Neural cell (in vitro differentiated cells): ENCODE measurements at regions not wholly inside any gene's neighbourhood (a gene's known extent, or its start where the extent isn't known, plus 50 kb on each side); places are given as distances from the start of the nearest gene placed in this dataset.

Experiments used
- H2AFZ ChIP-seq: fragments of 200-600, 300-800 bp; sonication (generic), shearing (Covaris generic); 2 replicates; pipeline ENCODE4 v1.6.0; 2014; ENCODE audit warnings: low read depth, mild to moderate bottlenecking, antibody characterized with exemption, low read length, moderate library complexity
- H3F3A ChIP-seq: fragments of 200-600 bp; shearing (Covaris generic); 2 replicates; pipeline ENCODE4 v1.6.1; 2016; ENCODE audit warnings: mild to moderate bottlenecking, moderate library complexity, mixed read lengths, antibody characterized with exemption, low read length; ENCODE audit not compliant: insufficient read depth, poor library complexity, severe bottlenecking
- H3K27ac ChIP-seq: fragments of 200-600, 300-800 bp; sonication (generic), shearing (Covaris generic); 2 replicates; pipeline ENCODE4 v1.5.1; 2014; ENCODE audit warnings: mild to moderate bottlenecking, low read length, moderate library complexity
- H3K27me3 ChIP-seq: fragments of 300-800, 200-600 bp; sonication (generic), shearing (Covaris generic); 2 replicates; pipeline ENCODE4 v1.6.0; 2014; ENCODE audit warnings: mild to moderate bottlenecking, low read depth, low read length, moderate library complexity; ENCODE audit not compliant: insufficient read depth
- H3K36me3 ChIP-seq: fragments of 300-800, 200-600 bp; sonication (generic), shearing (Covaris generic); 2 replicates; pipeline ENCODE4 v1.5.1; 2014; ENCODE audit warnings: mild to moderate bottlenecking, antibody characterized with exemption, low read length, moderate library complexity; ENCODE audit not compliant: insufficient read depth
- H3K4me2 ChIP-seq: fragments of 300-800, 200-600 bp; sonication (generic), shearing (Covaris generic); 2 replicates; pipeline ENCODE4 v1.6.0; 2014; ENCODE audit warnings: mild to moderate bottlenecking, low read length
- H3K4me3 ChIP-seq: fragments of 300-800, 200-600 bp; sonication (generic), shearing (Covaris generic); 2 replicates; pipeline ENCODE4 v1.5.1; 2014; ENCODE audit warnings: mild to moderate bottlenecking, low read length, moderate library complexity
- H3K79me2 ChIP-seq: fragments of 200-600 bp; shearing (Covaris generic); replicated peaks from 2 replicates; pipeline ENCODE4 v1.6.0; 2014; ENCODE audit warnings: mild to moderate bottlenecking, low read length, moderate library complexity; ENCODE audit not compliant: insufficient read depth
- H3K9ac ChIP-seq: fragments of 300-800, 200-600 bp; sonication (generic), shearing (Covaris generic); 2 replicates; pipeline ENCODE4 v1.6.1; 2016; ENCODE audit warnings: mild to moderate bottlenecking, low read length, mixed read lengths
- H3K9me2 ChIP-seq: fragments of 200-600 bp; shearing (Covaris generic); 2 replicates; pipeline ENCODE4 v1.6.1; 2016; ENCODE audit warnings: mild to moderate bottlenecking, low read length, mixed read lengths; ENCODE audit not compliant: insufficient read depth
- H3K9me3 ChIP-seq: fragments of 200-600, 300-800 bp; sonication (generic), shearing (Covaris generic); 2 replicates; pipeline ENCODE4 v1.6.1; 2016; ENCODE audit warnings: mild to moderate bottlenecking, mixed run types, low read length, moderate library complexity, mixed read lengths
- H4K20me1 ChIP-seq: fragments of 200-600 bp; shearing (Covaris generic); 2 replicates; pipeline ENCODE4 v1.6.1; 2016; ENCODE audit warnings: mild to moderate bottlenecking, mixed run types; ENCODE audit not compliant: insufficient read depth
- EP300 ChIP-seq: fragments of 450-650 bp; conservative IDR thresholded peaks from 2 replicates; pipeline ENCODE4 v1.6.1; 2014; ENCODE audit warnings: antibody characterized with exemption, mild to moderate bottlenecking, moderate library complexity; ENCODE audit not compliant: poor library complexity, severe bottlenecking
- EZH2 ChIP-seq: fragments of 200-600, 300-800 bp; shearing (Covaris generic), sonication (generic); IDR thresholded peaks from 2 replicates; pipeline ENCODE4 v1.6.1; 2014; ENCODE audit warnings: antibody characterized with exemption, low read length, borderline replicate concordance, mild to moderate bottlenecking; ENCODE audit not compliant: insufficient read depth, poor library complexity, severe bottlenecking
- MXI1 ChIP-seq: fragments of 450-650 bp; conservative IDR thresholded peaks from 2 replicates; pipeline ENCODE4 v1.6.1; 2014; ENCODE audit warnings: antibody characterized with exemption, mild to moderate bottlenecking; ENCODE audit not compliant: poor library complexity, severe bottlenecking
- POLR2AphosphoS5 ChIP-seq: IDR thresholded peaks from 2 replicates; pipeline ENCODE4 v1.6.1; 2012
- RAD21 ChIP-seq: fragments of 450-650 bp; conservative IDR thresholded peaks from 2 replicates; pipeline ENCODE4 v1.6.1; 2014; ENCODE audit warnings: antibody characterized with exemption, mild to moderate bottlenecking, moderate library complexity
- SMC3 ChIP-seq: fragments of 450-650 bp; conservative IDR thresholded peaks from 2 replicates; pipeline ENCODE4 v1.6.1; 2014; ENCODE audit warnings: antibody characterized with exemption, mild to moderate bottlenecking, moderate library complexity; ENCODE audit not compliant: poor library complexity
- TAF1 ChIP-seq: IDR thresholded peaks from 2 replicates; pipeline ENCODE4 v1.6.1; 2012; ENCODE audit warnings: low read depth
- TF ChIP-seq, protein P1 (sequence below): fragments of 450-650 bp; IDR thresholded peaks from 2 replicates; pipeline ENCODE4 v1.5.1; 2014; ENCODE audit warnings: antibody characterized with exemption, mild to moderate bottlenecking, moderate library complexity; ENCODE audit not compliant: poor library complexity, severe bottlenecking
- TF ChIP-seq, protein P2 (sequence below): IDR thresholded peaks from 2 replicates; pipeline ENCODE4 v1.6.1; 2012; ENCODE audit warnings: borderline replicate concordance

DNA sequence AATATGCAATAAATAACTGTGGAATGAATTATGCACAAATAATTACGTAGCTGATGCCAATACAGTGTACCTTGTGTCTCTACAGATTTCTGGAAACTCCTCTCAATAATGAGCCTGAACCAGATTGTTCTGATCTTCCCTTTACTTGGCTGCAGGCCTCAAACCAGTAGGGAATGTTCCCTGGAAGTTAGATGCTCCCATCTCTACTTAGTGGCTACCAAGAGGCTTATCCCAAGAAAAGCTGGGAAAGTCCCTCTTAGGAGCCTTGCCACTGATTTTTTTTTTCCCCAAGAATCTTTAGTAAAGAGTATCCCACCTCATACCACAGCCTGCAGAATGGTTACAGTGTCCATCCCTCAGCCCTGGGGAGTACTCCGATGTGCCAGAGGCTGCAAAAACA, 702.1 kb downstream of the RFPL4B start:
- no peaks in the 10 kb centered on the region for H3K79me2 ChIP-seq
- H3K27me3 ChIP-seq, result no peaks in the 10 kb centered on the region
- no peaks in the 10 kb centered on the region for H3K9me3 ChIP-seq
- no peaks in the 10 kb centered on the region for H3F3A ChIP-seq
- H3K36me3 ChIP-seq, result no peaks in the 10 kb centered on the region
- no peak overlapping the region for H3K9ac ChIP-seq
- H4K20me1 ChIP-seq, result no peaks in the 10 kb centered on the region
- H3K9me2 ChIP-seq, result no peaks in the 10 kb centered on the region
- H2AFZ ChIP-seq, result no peak overlapping the region
- H3K4me3 ChIP-seq, result no peak overlapping the region
- H3K4me2 ChIP-seq, result no peak overlapping the region
- H3K27ac ChIP-seq, result no peak overlapping the region
- TF ChIP-seq RAD21 (no peak), SMC3 (no peak), EZH2 (no peak), MXI1 (no peak), EP300 (no peak), TAF1 (no peak), POLR2AphosphoS5 (no peak)
- TF ChIP-seq, protein P1, sequence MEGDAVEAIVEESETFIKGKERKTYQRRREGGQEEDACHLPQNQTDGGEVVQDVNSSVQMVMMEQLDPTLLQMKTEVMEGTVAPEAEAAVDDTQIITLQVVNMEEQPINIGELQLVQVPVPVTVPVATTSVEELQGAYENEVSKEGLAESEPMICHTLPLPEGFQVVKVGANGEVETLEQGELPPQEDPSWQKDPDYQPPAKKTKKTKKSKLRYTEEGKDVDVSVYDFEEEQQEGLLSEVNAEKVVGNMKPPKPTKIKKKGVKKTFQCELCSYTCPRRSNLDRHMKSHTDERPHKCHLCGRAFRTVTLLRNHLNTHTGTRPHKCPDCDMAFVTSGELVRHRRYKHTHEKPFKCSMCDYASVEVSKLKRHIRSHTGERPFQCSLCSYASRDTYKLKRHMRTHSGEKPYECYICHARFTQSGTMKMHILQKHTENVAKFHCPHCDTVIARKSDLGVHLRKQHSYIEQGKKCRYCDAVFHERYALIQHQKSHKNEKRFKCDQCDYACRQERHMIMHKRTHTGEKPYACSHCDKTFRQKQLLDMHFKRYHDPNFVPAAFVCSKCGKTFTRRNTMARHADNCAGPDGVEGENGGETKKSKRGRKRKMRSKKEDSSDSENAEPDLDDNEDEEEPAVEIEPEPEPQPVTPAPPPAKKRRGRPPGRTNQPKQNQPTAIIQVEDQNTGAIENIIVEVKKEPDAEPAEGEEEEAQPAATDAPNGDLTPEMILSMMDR, result no peak
- TF ChIP-seq, protein P2, sequence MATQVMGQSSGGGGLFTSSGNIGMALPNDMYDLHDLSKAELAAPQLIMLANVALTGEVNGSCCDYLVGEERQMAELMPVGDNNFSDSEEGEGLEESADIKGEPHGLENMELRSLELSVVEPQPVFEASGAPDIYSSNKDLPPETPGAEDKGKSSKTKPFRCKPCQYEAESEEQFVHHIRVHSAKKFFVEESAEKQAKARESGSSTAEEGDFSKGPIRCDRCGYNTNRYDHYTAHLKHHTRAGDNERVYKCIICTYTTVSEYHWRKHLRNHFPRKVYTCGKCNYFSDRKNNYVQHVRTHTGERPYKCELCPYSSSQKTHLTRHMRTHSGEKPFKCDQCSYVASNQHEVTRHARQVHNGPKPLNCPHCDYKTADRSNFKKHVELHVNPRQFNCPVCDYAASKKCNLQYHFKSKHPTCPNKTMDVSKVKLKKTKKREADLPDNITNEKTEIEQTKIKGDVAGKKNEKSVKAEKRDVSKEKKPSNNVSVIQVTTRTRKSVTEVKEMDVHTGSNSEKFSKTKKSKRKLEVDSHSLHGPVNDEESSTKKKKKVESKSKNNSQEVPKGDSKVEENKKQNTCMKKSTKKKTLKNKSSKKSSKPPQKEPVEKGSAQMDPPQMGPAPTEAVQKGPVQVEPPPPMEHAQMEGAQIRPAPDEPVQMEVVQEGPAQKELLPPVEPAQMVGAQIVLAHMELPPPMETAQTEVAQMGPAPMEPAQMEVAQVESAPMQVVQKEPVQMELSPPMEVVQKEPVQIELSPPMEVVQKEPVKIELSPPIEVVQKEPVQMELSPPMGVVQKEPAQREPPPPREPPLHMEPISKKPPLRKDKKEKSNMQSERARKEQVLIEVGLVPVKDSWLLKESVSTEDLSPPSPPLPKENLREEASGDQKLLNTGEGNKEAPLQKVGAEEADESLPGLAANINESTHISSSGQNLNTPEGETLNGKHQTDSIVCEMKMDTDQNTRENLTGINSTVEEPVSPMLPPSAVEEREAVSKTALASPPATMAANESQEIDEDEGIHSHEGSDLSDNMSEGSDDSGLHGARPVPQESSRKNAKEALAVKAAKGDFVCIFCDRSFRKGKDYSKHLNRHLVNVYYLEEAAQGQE, result no peak

DNA sequence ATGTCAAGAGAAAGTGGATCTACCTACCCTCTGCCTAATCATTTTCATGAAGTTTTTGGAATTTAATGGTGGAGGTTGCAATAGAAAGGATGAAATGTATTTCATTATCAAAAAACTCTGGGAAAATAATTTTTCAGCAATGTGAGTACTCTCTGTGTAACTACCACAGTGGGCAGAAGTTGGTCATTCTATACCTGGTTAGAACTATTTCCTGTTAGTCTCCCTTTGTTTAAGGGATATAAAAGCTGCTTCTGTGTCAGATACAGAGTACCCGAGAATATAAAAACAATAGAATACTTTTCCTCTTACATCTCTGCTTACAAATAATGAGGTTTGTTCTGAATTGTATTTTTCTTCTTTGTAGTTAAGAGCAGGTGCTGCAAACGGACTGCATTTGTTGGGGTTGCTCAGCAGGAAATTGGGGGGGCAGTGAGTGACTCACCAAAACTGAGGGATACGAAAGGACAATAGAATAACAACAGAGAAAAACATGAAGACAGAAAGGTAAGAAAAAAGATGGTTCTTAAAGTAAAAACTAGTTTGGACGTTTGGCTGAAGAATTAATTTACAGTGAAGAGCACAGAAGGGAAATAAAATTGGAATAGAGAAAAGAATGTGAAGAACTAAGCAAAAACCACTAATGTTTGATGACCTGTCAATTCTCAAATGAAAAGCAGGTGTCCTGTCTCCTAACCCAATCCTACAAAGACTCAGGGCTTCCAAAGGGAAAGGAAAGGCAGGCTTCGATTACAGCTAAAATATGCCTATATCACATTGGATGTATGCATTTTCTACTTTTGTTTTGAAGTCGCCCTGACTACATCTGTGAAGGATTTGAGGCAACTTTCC, 703.1 kb downstream of the RFPL4B start:
- H3K36me3 ChIP-seq, result no peaks in the 10 kb centered on the region
- no peak overlapping the region for H3K4me2 ChIP-seq
- H4K20me1 ChIP-seq, result no peaks in the 10 kb centered on the region
- no peaks in the 10 kb centered on the region for H3K27me3 ChIP-seq
- H3K4me3 ChIP-seq, result no peak overlapping the region
- H3K9ac ChIP-seq, result no peak overlapping the region
- no peak overlapping the region for H2AFZ ChIP-seq
- no peaks in the 10 kb centered on the region for H3F3A ChIP-seq
- no peak overlapping the region for H3K27ac ChIP-seq
- TF ChIP-seq, protein P1, result no peak
- TF ChIP-seq, protein P2, result no peak
- no peak for TF ChIP-seq RAD21
- no peak for TF ChIP-seq EP300
- no peaks in the 10 kb centered on the region for H3K9me2 ChIP-seq
- no peaks in the 10 kb centered on the region for H3K79me2 ChIP-seq
- no peaks in the 10 kb centered on the region for H3K9me3 ChIP-seq
